Naive thymus-derived CD4-positive, alpha-beta T cell (primary cell): ENCODE measurements at regions not wholly inside any gene's neighbourhood (a gene's known extent, or its start where the extent isn't known, plus 50 kb on each side); places are given as distances from the start of the nearest gene placed in this dataset.
"Not testable (repeated sequence)": the region's sequence is repeated elsewhere in the genome, so short reads cannot be mapped to it uniquely, and the experiment has no call there.

Experiments
- ATAC-seq: fragments of 150-1000 bp; cut with Tn5 transposase; 2 replicates; pipeline ENCODE4 v1.10.0; 2021; ENCODE audit warnings: mild to moderate bottlenecking, moderate library complexity
- CTCF ChIA-PET: fragments of 350-600 bp; sonication (Branson Sonifier 250); formaldehyde crosslinking; loops from one replicate; lab custom pipeline; 2021; ENCODE audit warnings: antibody characterized with exemption; lab: Charles Lee
- POLR2A ChIA-PET: fragments of 350-600 bp; sonication (Branson Sonifier 250); formaldehyde crosslinking; loops from one replicate; lab custom pipeline; 2021; ENCODE audit warnings: antibody characterized with exemption, inconsistent platforms; lab: Charles Lee
- DNase-seq, 9 donors: peaks; one replicate each; pipeline versions ENCODE4 v3.0.0 to v3.0.0-alpha.2; 2020 to 2022; ENCODE audit warnings: mixed read lengths in 1 of 9
- H3K27ac ChIP-seq: one replicate; pipeline ENCODE4 v1.7.0; 2013; ENCODE audit warnings: mild to moderate bottlenecking, low read depth, low read length, moderate library complexity
- H3K27me3 ChIP-seq, 2 donors: one replicate each; pipeline ENCODE4 v1.7.0; 2013; ENCODE audit warnings: low read length in 2 of 2, mild to moderate bottlenecking in 2 of 2, moderate library complexity in 2 of 2; ENCODE audit not compliant: control insufficient read depth in 2 of 2, insufficient read depth in 2 of 2
- H3K36me3 ChIP-seq, 3 experiments: 1 replicate in 2 of 3; 2 replicates in 1 of 3; pipeline ENCODE4 v1.7.0; 2013; ENCODE audit warnings: low read length in 3 of 3, mild to moderate bottlenecking in 3 of 3, moderate library complexity in 1 of 3; ENCODE audit not compliant: insufficient read depth in 3 of 3, control insufficient read depth in 2 of 3
- H3K4me1 ChIP-seq, 2 donors: one replicate each; pipeline ENCODE4 v1.7.0; 2013; ENCODE audit warnings: low read length in 2 of 2, mild to moderate bottlenecking in 2 of 2, moderate library complexity in 1 of 2; ENCODE audit not compliant: control insufficient read depth in 2 of 2, insufficient read depth in 2 of 2
- H3K4me3 ChIP-seq: 2 replicates; pipeline ENCODE4 v1.7.0; 2013; ENCODE audit warnings: mild to moderate bottlenecking, low read length
- H3K9me3 ChIP-seq, 3 experiments: 1 replicate in 2 of 3; 2 replicates in 1 of 3; pipeline ENCODE4 v1.7.0; 2013; ENCODE audit warnings: low read length in 3 of 3; ENCODE audit not compliant: control insufficient read depth in 2 of 3
- H3K27ac Mint-ChIP-seq, 9 donors: one replicate each; pipeline ENCODE4 v1.8.0; 2020 to 2022; ENCODE audit warnings: mixed read lengths in 9 of 9, mild to moderate bottlenecking in 8 of 9, moderate library complexity in 5 of 9, inconsistent platforms in 2 of 9
- H3K27me3 Mint-ChIP-seq, 5 donors: one replicate each; pipeline ENCODE4 v1.8.0; 2021 to 2022; ENCODE audit warnings: mixed read lengths in 5 of 5, mild to moderate bottlenecking in 1 of 5
- H3K36me3 Mint-ChIP-seq, 5 donors: one replicate each; pipeline ENCODE4 v1.8.0; 2020 to 2022; ENCODE audit warnings: mixed read lengths in 5 of 5, mild to moderate bottlenecking in 3 of 5, inconsistent platforms in 1 of 5
- H3K4me1 Mint-ChIP-seq, 7 donors: one replicate each; pipeline ENCODE4 v1.8.0; 2020 to 2022; ENCODE audit warnings: mixed read lengths in 7 of 7, mild to moderate bottlenecking in 3 of 7, inconsistent platforms in 1 of 7
- H3K4me3 Mint-ChIP-seq, 10 donors: one replicate each; pipeline ENCODE4 v1.8.0; 2020 to 2022; ENCODE audit warnings: mild to moderate bottlenecking in 10 of 10, mixed read lengths in 10 of 10, moderate library complexity in 6 of 10, inconsistent platforms in 2 of 10
- H3K9me3 Mint-ChIP-seq, 11 donors: one replicate each; pipeline ENCODE4 v1.8.0; 2020 to 2022; ENCODE audit warnings: mixed read lengths in 11 of 11, mild to moderate bottlenecking in 4 of 11, inconsistent platforms in 1 of 11, moderate library complexity in 1 of 11
- intact Hi-C, 2 donors: fragments of 100-400 bp; cut with micrococcal nuclease; formaldehyde crosslinking; loops; one replicate each; pipeline ENCODE4 v1.15.1; 2023

DNA sequence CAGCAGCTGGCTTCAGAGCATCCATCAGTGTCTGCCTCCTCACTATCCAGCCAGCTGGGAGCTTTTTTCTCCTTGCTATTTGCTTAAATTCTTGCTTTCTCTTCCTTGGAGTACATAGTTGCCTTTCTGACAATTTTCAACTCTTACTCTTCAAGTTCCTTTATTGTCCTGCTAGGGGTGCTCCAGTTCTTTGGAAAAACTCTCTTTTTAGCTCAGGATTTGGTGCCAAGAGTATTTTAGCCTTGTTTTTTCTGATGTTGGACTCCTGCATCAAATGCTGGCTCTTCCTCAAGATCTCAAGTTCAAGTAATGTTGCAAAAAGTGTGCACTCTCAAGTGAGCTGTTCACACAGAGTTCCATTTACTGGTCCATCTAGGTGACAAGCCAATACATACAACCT is 126.4 kb downstream of the KDR start:
- CTCF ChIA-PET, result no interaction called here
- peaks cover 2 to 37% (median 10%) of the 10 kb centered on the region in 5 donors for H3K27me3 Mint-ChIP-seq

DNA sequence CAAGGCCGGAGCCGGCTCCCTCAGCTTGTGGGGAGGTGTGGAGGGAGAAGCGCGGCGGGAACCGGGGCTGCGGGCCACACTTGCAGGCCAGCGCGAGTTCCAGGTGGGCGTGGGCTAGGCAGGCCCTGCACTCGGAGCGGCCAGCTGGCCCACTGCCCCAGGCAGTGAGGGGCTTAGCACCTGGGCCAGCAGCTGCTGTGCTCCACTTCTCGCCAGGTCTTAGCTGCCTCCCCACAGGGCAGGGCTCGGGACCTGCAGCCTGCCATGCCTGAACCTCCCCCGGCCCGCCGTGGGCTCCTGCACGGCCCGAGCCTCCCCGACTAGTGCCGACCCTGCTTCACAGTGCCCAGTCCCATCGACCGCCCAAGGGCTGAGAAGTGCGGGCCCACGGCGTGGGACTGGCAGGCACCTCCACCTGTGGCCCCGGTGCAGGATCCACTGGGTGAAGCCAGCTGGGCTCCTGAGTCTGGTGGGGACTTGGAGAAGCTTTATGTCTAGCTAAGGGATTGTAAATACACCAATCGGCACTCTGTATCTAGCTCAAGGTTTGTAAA is 131.8 kb downstream of the KDR start:
- H3K4me3 ChIP-seq, H3K27ac Mint-ChIP-seq, H3K36me3 Mint-ChIP-seq, H3K4me1 Mint-ChIP-seq, H3K4me3 Mint-ChIP-seq, H3K27me3 ChIP-seq, POLR2A ChIA-PET, ATAC-seq, H3K9me3 ChIP-seq, H3K36me3 ChIP-seq, DNase-seq, intact Hi-C loops, H3K4me1 ChIP-seq, CTCF ChIA-PET, H3K27ac ChIP-seq: not testable (repeated sequence)
- peaks cover 3 to 27% (median 15%) of the 10 kb centered on the region in 11 donors for H3K9me3 Mint-ChIP-seq
- peaks cover 0 to 21% (median 15%) of the 10 kb centered on the region in 5 donors for H3K27me3 Mint-ChIP-seq

More for the DNA sequence above, 126.4 kb downstream of the KDR start:
- Mint-ChIP-seq H3K27ac (no peak overlapping the region), H3K36me3 (no peaks in the 10 kb centered on the region), H3K4me3 (no peak overlapping the region), H3K4me1 (no peaks in the 10 kb centered on the region), H3K9me3 (no peaks in the 10 kb centered on the region)
- Histone ChIP-seq H3K36me3 (no peaks in the 10 kb centered on the region), H3K4me3 (no peak overlapping the region), H3K27me3 (no peaks in the 10 kb centered on the region), H3K9me3 (no peaks in the 10 kb centered on the region), H3K4me1 (no peaks in the 10 kb centered on the region), H3K27ac (no peak overlapping the region)
- DNase-seq (no peak), ATAC-seq (no peak)
- POLR2A ChIA-PET, result no interaction called here
- intact Hi-C loops, result no loop called here

DNA sequence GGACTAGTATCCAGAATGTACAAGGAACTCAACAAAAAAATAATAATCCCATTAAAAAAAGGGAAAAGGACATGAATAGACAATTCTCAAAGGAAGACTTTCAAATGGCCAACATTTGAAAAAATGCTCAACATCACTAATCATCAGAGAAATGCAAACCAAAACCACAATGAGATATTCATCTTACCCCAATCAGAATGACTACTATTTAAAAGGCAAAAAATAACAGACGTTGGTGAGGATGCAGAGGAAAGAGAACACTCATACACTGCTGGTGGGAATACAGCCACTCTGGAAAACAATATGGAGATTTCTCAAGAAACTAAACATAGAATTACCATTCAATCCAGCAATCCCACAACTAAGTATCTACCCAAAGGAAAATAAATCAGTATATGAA is 133.1 kb downstream of the KDR start:
- intact Hi-C loops, result no loop called here
- no peaks in the 10 kb centered on the region for H3K36me3 ChIP-seq
- no peaks in the 10 kb centered on the region for H3K4me1 Mint-ChIP-seq
- no peak overlapping the region for H3K27ac ChIP-seq
- H3K4me1 ChIP-seq, result no peaks in the 10 kb centered on the region
- H3K9me3 ChIP-seq, result peaks cover 0 to 5% (median 0%) of the 10 kb centered on the region in 3 experiments
- H3K27me3 Mint-ChIP-seq, result peaks cover 0 to 20% (median 12%) of the 10 kb centered on the region in 5 donors
- ATAC-seq (no peak), DNase-seq (no peak)
- ChIA-PET CTCF (no interaction called here), POLR2A (no interaction called here)
- H3K36me3 Mint-ChIP-seq, result peaks cover 0 to 9% (median 5%) of the 10 kb centered on the region in 5 donors
- no peak overlapping the region for H3K4me3 Mint-ChIP-seq
- no peaks in the 10 kb centered on the region for H3K27me3 ChIP-seq
- H3K4me3 ChIP-seq, result no peak overlapping the region
- H3K9me3 Mint-ChIP-seq, result peaks cover 7 to 38% (median 27%) of the 10 kb centered on the region in 11 donors
- no peak overlapping the region for H3K27ac Mint-ChIP-seq

DNA sequence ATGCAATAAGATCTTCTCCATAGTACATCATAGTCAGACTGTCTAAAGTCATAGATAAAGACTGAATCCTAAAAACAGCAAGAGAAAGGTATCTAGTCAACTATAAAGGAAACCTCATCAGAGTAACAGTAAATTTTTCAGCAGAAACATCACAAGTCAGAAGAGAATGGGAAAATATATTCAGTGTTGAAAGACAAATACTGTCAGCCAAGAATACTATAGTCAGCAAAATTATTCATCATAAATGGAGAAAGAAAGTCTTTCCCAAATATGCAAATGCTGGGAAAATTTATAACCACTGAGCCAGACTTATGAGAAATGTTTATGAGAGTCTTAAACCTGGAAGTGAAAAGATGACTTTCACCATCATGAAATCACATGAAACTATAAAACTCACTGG is 136.7 kb downstream of the KDR start:
- H3K9me3 Mint-ChIP-seq, result peaks cover 10 to 43% (median 30%) of the 10 kb centered on the region in 11 donors
- Histone ChIP-seq H3K27me3 (no peaks in the 10 kb centered on the region), H3K4me1 (no peaks in the 10 kb centered on the region), H3K27ac (no peak overlapping the region), H3K4me3 (no peak overlapping the region), H3K9me3 (peaks cover 0 to 5% (median 0%) of the 10 kb centered on the region in 3 experiments), H3K36me3 (no peaks in the 10 kb centered on the region)
- CTCF ChIA-PET, result no interaction called here
- H3K4me3 Mint-ChIP-seq, result no peak overlapping the region
- DNase-seq (no peak), ATAC-seq (no peak)
- H3K4me1 Mint-ChIP-seq, result no peaks in the 10 kb centered on the region
- intact Hi-C loops, result no loop called here
- H3K27ac Mint-ChIP-seq, result no peak overlapping the region
- POLR2A ChIA-PET, result interaction anchor here (0.6 kb wide), 1 partner anchor 886 kb away, joined by 3 read pairs; no protein-coding TSS in a partner anchor
- H3K36me3 Mint-ChIP-seq, result peaks cover 0 to 10% (median 5%) of the 10 kb centered on the region in 5 donors
- H3K27me3 Mint-ChIP-seq, result peaks cover 3 to 19% (median 14%) of the 10 kb centered on the region in 5 donors

DNA sequence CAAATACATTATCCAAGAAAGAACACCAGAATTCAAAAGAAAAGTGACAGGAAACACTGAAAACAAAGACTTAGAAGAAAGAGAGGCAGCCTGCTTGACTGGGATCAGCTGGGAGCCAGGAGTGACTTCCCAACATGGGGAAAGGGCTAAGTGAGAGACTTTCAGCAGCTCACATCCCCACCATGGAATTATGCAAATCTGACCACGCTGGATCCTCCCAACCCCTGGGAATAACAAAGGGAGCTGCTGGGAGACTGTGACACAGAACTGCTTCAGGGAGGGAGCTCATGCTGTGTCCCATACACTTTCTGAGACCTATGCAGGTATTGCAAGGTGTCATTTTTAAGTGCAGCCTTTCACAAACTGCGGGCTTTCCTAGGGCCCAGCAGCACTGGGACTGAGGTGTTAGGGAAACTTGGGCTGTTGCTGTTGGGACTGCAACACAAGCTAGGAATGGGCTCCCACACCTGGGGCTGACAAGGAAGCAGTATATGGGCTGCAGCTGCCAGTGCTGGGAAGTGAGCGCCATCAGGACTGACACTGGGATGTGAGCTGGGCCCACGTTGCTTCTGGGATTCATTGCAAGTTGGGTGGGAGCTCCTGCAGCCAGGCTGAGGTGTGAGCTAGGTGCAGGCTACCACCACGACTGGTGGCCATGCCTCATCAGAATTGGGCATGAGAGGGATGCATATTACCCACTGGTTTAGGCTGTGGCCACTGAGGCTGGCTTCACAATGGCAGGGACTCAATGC is 139.1 kb downstream of the KDR start:
- H3K4me1 ChIP-seq, result no peaks in the 10 kb centered on the region
- POLR2A ChIA-PET, result no interaction called here
- Mint-ChIP-seq H3K4me1 (no peaks in the 10 kb centered on the region), H3K36me3 (peaks cover 0 to 10% (median 5%) of the 10 kb centered on the region in 5 donors), H3K4me3 (no peak overlapping the region), H3K27me3 (peaks cover 5 to 19% (median 14%) of the 10 kb centered on the region in 5 donors), H3K9me3 (peaks cover 10 to 40% (median 30%) of the 10 kb centered on the region in 11 donors), H3K27ac (no peak overlapping the region)
- intact Hi-C loops, result no loop called here
- H3K36me3 ChIP-seq, result no peaks in the 10 kb centered on the region
- H3K4me3 ChIP-seq, result no peak overlapping the region
- H3K27ac ChIP-seq, result no peak overlapping the region
- CTCF ChIA-PET, result no interaction called here
- ATAC-seq (no peak), DNase-seq (no peak)
- H3K27me3 ChIP-seq, result no peaks in the 10 kb centered on the region
- H3K9me3 ChIP-seq, result peaks cover 0 to 5% (median 0%) of the 10 kb centered on the region in 3 experiments

GRCh38 chr4:54976682-54977081 is 148.7 kb downstream of the KDR start:
- POLR2A ChIA-PET, result no interaction called here
- Histone ChIP-seq H3K9me3 (no peaks in the 10 kb centered on the region), H3K4me3 (no peak overlapping the region), H3K27me3 (no peaks in the 10 kb centered on the region), H3K27ac (no peak overlapping the region), H3K36me3 (no peaks in the 10 kb centered on the region), H3K4me1 (no peaks in the 10 kb centered on the region)
- intact Hi-C loops, result no loop called here
- Mint-ChIP-seq H3K4me1 (no peaks in the 10 kb centered on the region), H3K27ac (no peak overlapping the region), H3K4me3 (no peak overlapping the region), H3K9me3 (peaks cover 0 to 17% (median 6%) of the 10 kb centered on the region in 11 donors), H3K36me3 (peaks cover 0 to 4% (median 0%) of the 10 kb centered on the region in 5 donors), H3K27me3 (peaks cover 4 to 36% (median 25%) of the 10 kb centered on the region in 5 donors)
- CTCF ChIA-PET, result no interaction called here
- DNase-seq (no peak), ATAC-seq (no peak)
